ENCODE measurements at regions not wholly inside any gene's neighbourhood (a gene's known extent, or its start where the extent isn't known, plus 50 kb on each side); places are given as distances from the start of the nearest gene placed in this dataset.
"Not testable (repeated sequence)": the region's sequence is repeated elsewhere in the genome, so short reads cannot be mapped to it uniquely, and the experiment has no call there.

- H3K36me3 ChIP-seq (ENCODE audit: control insufficient read depth, insufficient read depth, low read length): no peaks in the 10 kb centered on the region
- H3K9ac ChIP-seq (ENCODE audit: low read depth, low read length): no peak overlapping the region
- H3K9me3 ChIP-seq (ENCODE audit: control insufficient read depth, insufficient read depth, low read length): no peaks in the 10 kb centered on the region
- H3K27me3 ChIP-seq (ENCODE audit: control insufficient read depth, insufficient read depth, low read length): no peaks in the 10 kb centered on the region
- H3K4me1 ChIP-seq (ENCODE audit: control insufficient read depth, insufficient read depth, low read length): no peaks in the 10 kb centered on the region
- H3K4me3 ChIP-seq (ENCODE audit: low read depth, low read length): no peak overlapping the region
Observed at GRCh38 chr4:188639479-188640100, 500.3 kb downstream of the TRIML1 start.

- no peaks in the 10 kb centered on the region for H3K27me3 ChIP-seq (ENCODE audit: control insufficient read depth, insufficient read depth, low read length)
- no peaks in the 10 kb centered on the region for H3K9me3 ChIP-seq (ENCODE audit: control insufficient read depth, insufficient read depth, low read length)
- no peak overlapping the region for H3K4me3 ChIP-seq (ENCODE audit: low read depth, low read length)
- no peaks in the 10 kb centered on the region for H3K4me1 ChIP-seq (ENCODE audit: control insufficient read depth, insufficient read depth, low read length)
- H3K36me3 ChIP-seq (ENCODE audit: control insufficient read depth, insufficient read depth, low read length): no peaks in the 10 kb centered on the region
- H3K9ac ChIP-seq (ENCODE audit: low read depth, low read length): no peak overlapping the region
Observed at GRCh38 chr4:188647820-188648370, 508.7 kb downstream of the TRIML1 start.

- H3K36me3 ChIP-seq (ENCODE audit: control insufficient read depth, insufficient read depth, low read length): no peaks in the 10 kb centered on the region
- no peaks in the 10 kb centered on the region for H3K9me3 ChIP-seq (ENCODE audit: control insufficient read depth, insufficient read depth, low read length)
- H3K9ac ChIP-seq (ENCODE audit: low read depth, low read length): no peak overlapping the region
- H3K4me1 ChIP-seq (ENCODE audit: control insufficient read depth, insufficient read depth, low read length): no peaks in the 10 kb centered on the region
- H3K27me3 ChIP-seq (ENCODE audit: control insufficient read depth, insufficient read depth, low read length): no peaks in the 10 kb centered on the region
- no peak overlapping the region for H3K4me3 ChIP-seq (ENCODE audit: low read depth, low read length)
Observed at GRCh38 chr4:188649635-188650034, 510.4 kb downstream of the TRIML1 start.

- Histone ChIP-seq H3K4me1 (ENCODE audit: control insufficient read depth, insufficient read depth, low read length) (no peaks in the 10 kb centered on the region), H3K9ac (ENCODE audit: low read depth, low read length) (no peak overlapping the region), H3K4me3 (ENCODE audit: low read depth, low read length) (no peak overlapping the region), H3K9me3 (ENCODE audit: control insufficient read depth, insufficient read depth, low read length) (no peaks in the 10 kb centered on the region), H3K27me3 (ENCODE audit: control insufficient read depth, insufficient read depth, low read length) (no peaks in the 10 kb centered on the region), H3K36me3 (ENCODE audit: control insufficient read depth, insufficient read depth, low read length) (no peaks in the 10 kb centered on the region)
Observed at GRCh38 chr4:188650516-188650915, 511.3 kb downstream of the TRIML1 start.

- H3K4me3 ChIP-seq (ENCODE audit: low read depth, low read length): no peak overlapping the region
- H3K9me3 ChIP-seq (ENCODE audit: control insufficient read depth, insufficient read depth, low read length): no peaks in the 10 kb centered on the region
- H3K36me3 ChIP-seq (ENCODE audit: control insufficient read depth, insufficient read depth, low read length): no peaks in the 10 kb centered on the region
- H3K4me1 ChIP-seq (ENCODE audit: control insufficient read depth, insufficient read depth, low read length): no peaks in the 10 kb centered on the region
- H3K9ac ChIP-seq (ENCODE audit: low read depth, low read length): no peak overlapping the region
- no peaks in the 10 kb centered on the region for H3K27me3 ChIP-seq (ENCODE audit: control insufficient read depth, insufficient read depth, low read length)
Observed at GRCh38 chr4:188657365-188657764, 518.1 kb downstream of the TRIML1 start.

- no peaks in the 10 kb centered on the region for H3K9me3 ChIP-seq (ENCODE audit: control insufficient read depth, insufficient read depth, low read length)
- no peaks in the 10 kb centered on the region for H3K36me3 ChIP-seq (ENCODE audit: control insufficient read depth, insufficient read depth, low read length)
- no peaks in the 10 kb centered on the region for H3K4me1 ChIP-seq (ENCODE audit: control insufficient read depth, insufficient read depth, low read length)
- no peaks in the 10 kb centered on the region for H3K27me3 ChIP-seq (ENCODE audit: control insufficient read depth, insufficient read depth, low read length)
- no peak overlapping the region for H3K9ac ChIP-seq (ENCODE audit: low read depth, low read length)
- peak overlapping the region; percentile 18 for H3K4me3 ChIP-seq (ENCODE audit: low read depth, low read length)
Observed at GRCh38 chr4:188658958-188659522, 519.8 kb downstream of the TRIML1 start.

- H3K36me3 ChIP-seq (ENCODE audit: control insufficient read depth, insufficient read depth, low read length): no peaks in the 10 kb centered on the region
- no peak overlapping the region for H3K9ac ChIP-seq (ENCODE audit: low read depth, low read length)
- H3K4me1 ChIP-seq (ENCODE audit: control insufficient read depth, insufficient read depth, low read length): no peaks in the 10 kb centered on the region
- no peaks in the 10 kb centered on the region for H3K27me3 ChIP-seq (ENCODE audit: control insufficient read depth, insufficient read depth, low read length)
- no peak overlapping the region for H3K4me3 ChIP-seq (ENCODE audit: low read depth, low read length)
- H3K9me3 ChIP-seq (ENCODE audit: control insufficient read depth, insufficient read depth, low read length): no peaks in the 10 kb centered on the region
Observed at GRCh38 chr4:188660796-188661195, 521.6 kb downstream of the TRIML1 start.

- H3K36me3 ChIP-seq (ENCODE audit: control insufficient read depth, insufficient read depth, low read length): no peaks in the 10 kb centered on the region
- H3K4me3 ChIP-seq (ENCODE audit: low read depth, low read length): no peak overlapping the region
- H3K9ac ChIP-seq (ENCODE audit: low read depth, low read length): no peak overlapping the region
- H3K4me1 ChIP-seq (ENCODE audit: control insufficient read depth, insufficient read depth, low read length): no peaks in the 10 kb centered on the region
- H3K27me3 ChIP-seq (ENCODE audit: control insufficient read depth, insufficient read depth, low read length): no peaks in the 10 kb centered on the region
- no peaks in the 10 kb centered on the region for H3K9me3 ChIP-seq (ENCODE audit: control insufficient read depth, insufficient read depth, low read length)
Observed at GRCh38 chr4:188661502-188661901, 522.3 kb downstream of the TRIML1 start.

GRCh38 chr4:188663369-188663768 lies 524.1 kb downstream of the TRIML1 start:
- Histone ChIP-seq H3K4me1 (ENCODE audit: control insufficient read depth, insufficient read depth, low read length) (no peaks in the 10 kb centered on the region), H3K36me3 (ENCODE audit: control insufficient read depth, insufficient read depth, low read length) (no peaks in the 10 kb centered on the region), H3K9ac (ENCODE audit: low read depth, low read length) (no peak overlapping the region), H3K4me3 (ENCODE audit: low read depth, low read length) (no peak overlapping the region), H3K9me3 (ENCODE audit: control insufficient read depth, insufficient read depth, low read length) (no peaks in the 10 kb centered on the region), H3K27me3 (ENCODE audit: control insufficient read depth, insufficient read depth, low read length) (no peaks in the 10 kb centered on the region)

GRCh38 chr4:188665491-188666457 lies 526.5 kb downstream of the TRIML1 start:
- H3K4me1 ChIP-seq (ENCODE audit: control insufficient read depth, insufficient read depth, low read length): no peaks in the 10 kb centered on the region
- H3K9ac ChIP-seq (ENCODE audit: low read depth, low read length): no peak overlapping the region
- H3K27me3 ChIP-seq (ENCODE audit: control insufficient read depth, insufficient read depth, low read length): no peaks in the 10 kb centered on the region
- no peaks in the 10 kb centered on the region for H3K9me3 ChIP-seq (ENCODE audit: control insufficient read depth, insufficient read depth, low read length)
- no peaks in the 10 kb centered on the region for H3K36me3 ChIP-seq (ENCODE audit: control insufficient read depth, insufficient read depth, low read length)
- no peak overlapping the region for H3K4me3 ChIP-seq (ENCODE audit: low read depth, low read length)

GRCh38 chr4:188678691-188679090 lies 539.5 kb downstream of the TRIML1 start:
- not testable (repeated sequence) for H3K9me3 ChIP-seq (ENCODE audit: control insufficient read depth, insufficient read depth, low read length); H3K27me3 ChIP-seq (ENCODE audit: control insufficient read depth, insufficient read depth, low read length); H3K4me1 ChIP-seq (ENCODE audit: control insufficient read depth, insufficient read depth, low read length); H3K9ac ChIP-seq (ENCODE audit: low read depth, low read length); H3K4me3 ChIP-seq (ENCODE audit: low read depth, low read length); H3K36me3 ChIP-seq (ENCODE audit: control insufficient read depth, insufficient read depth, low read length)

Measured in iPS-15b (cell line).